ENCODE measurements at regions not wholly inside any gene's neighbourhood (a gene's known extent, or its start where the extent isn't known, plus 50 kb on each side); places are given as distances from the start of the nearest gene placed in this dataset.
"Not testable (repeated sequence)": the region's sequence is repeated elsewhere in the genome, so short reads cannot be mapped to it uniquely, and the experiment has no call there.

DNA sequence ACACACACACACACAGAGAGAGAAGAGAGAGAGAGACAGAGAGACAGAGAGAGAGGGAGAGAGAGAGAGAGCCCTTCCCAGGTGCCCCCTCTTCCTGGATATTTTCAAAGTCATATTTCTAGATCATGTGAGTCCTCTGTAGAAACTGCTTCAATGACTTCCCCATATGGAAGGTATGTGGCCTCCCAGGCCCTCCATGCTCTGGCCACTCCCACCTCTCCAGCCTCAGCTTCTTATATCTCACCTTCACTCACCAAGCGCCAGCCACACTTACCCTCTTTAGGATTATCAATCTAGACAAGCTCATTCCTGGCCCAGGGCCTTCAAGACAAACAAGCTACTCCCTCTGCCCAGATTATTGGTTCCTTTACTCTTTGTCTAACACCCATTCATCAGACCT, 259.7 kb downstream of the MTERF1 start:
- ChIA-PET CTCF (no interaction called here), POLR2A (ENCODE audit: low non-redundant PET) (no interaction called here)
- intact Hi-C loops (cut with micrococcal nuclease; ENCODE audit: unreplicated experiment) = no loop called here
- Histone ChIP-seq H3K4me1 (ENCODE audit: insufficient read depth, low read length, poor library complexity, severe bottlenecking) (peaks cover 7% of the 10 kb centered on the region), H3K9me3 (ENCODE audit: low read depth, low read length, poor library complexity, severe bottlenecking) (no peaks in the 10 kb centered on the region), H3K27ac (ENCODE audit: low read depth, low read length, poor library complexity, severe bottlenecking) (no peak overlapping the region), H3K4me3 (ENCODE audit: low read depth, low read length, poor library complexity, severe bottlenecking) (no peak overlapping the region), H3K36me3 (ENCODE audit: insufficient read depth, low read length, poor library complexity, severe bottlenecking) (no peaks in the 10 kb centered on the region), H3K27me3 (replicated peaks; ENCODE audit: insufficient read depth, low read depth, low read length, poor library complexity) (no peaks in the 10 kb centered on the region)
- no peak for TF ChIP-seq EZH2 (IDR thresholded peaks at IDR 0.05; ENCODE audit: borderline replicate concordance, low read depth, low read length, poor library complexity, severe bottlenecking)
- TF ChIP-seq CTCF (conservative IDR thresholded peaks at IDR 0.05; ENCODE audit: low read depth, low read length) = no peak
- DNase-seq (ENCODE audit: low spot score) = no peak
- no TSS peak for BruUV-seq (replicated peaks)

GRCh38 chr7:91627324-91627723, 253.2 kb downstream of the MTERF1 start:
- BruUV-seq (replicated peaks); H3K36me3 ChIP-seq (ENCODE audit: insufficient read depth, low read length, poor library complexity, severe bottlenecking); H3K27ac ChIP-seq (ENCODE audit: low read depth, low read length, poor library complexity, severe bottlenecking); H3K9me3 ChIP-seq (ENCODE audit: low read depth, low read length, poor library complexity, severe bottlenecking); H3K4me3 ChIP-seq (ENCODE audit: low read depth, low read length, poor library complexity, severe bottlenecking); POLR2A ChIA-PET (ENCODE audit: low non-redundant PET); intact Hi-C loops (cut with micrococcal nuclease; ENCODE audit: unreplicated experiment); H3K27me3 ChIP-seq (replicated peaks; ENCODE audit: insufficient read depth, low read depth, low read length, poor library complexity); CTCF ChIA-PET; DNase-seq (ENCODE audit: low spot score): not testable (repeated sequence)
- peaks cover 19% of the 10 kb centered on the region for H3K4me1 ChIP-seq (ENCODE audit: insufficient read depth, low read length, poor library complexity, severe bottlenecking)

DNA sequence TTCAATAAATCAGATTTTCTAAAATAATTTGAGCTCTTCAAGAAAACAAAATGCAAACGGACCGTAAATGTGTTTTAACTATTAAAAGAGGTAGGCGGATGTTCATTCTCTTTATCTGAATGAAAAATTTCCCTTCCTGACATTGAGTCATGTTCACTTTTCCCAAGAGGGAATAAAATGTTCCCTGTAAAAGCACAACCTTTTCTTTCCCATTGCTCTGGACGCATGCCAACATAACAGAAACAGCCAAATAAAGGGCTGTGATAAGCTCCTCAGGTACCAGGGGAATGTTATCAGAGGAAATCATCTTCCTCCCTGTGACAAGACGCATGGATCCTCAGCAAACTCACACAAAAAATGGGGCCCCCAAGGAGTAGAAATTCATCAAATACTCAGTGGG, 251.8 kb downstream of the MTERF1 start:
- ChIA-PET POLR2A (ENCODE audit: low non-redundant PET) (no interaction called here), CTCF (no interaction called here)
- peak; percentile 68 for DNase-seq (ENCODE audit: low spot score)
- intact Hi-C loops (cut with micrococcal nuclease; ENCODE audit: unreplicated experiment) = no loop called here
- Histone ChIP-seq H3K4me1 (ENCODE audit: insufficient read depth, low read length, poor library complexity, severe bottlenecking) (peaks cover 27% of the 10 kb centered on the region), H3K4me3 (ENCODE audit: low read depth, low read length, poor library complexity, severe bottlenecking) (no peak overlapping the region), H3K36me3 (ENCODE audit: insufficient read depth, low read length, poor library complexity, severe bottlenecking) (no peaks in the 10 kb centered on the region), H3K9me3 (ENCODE audit: low read depth, low read length, poor library complexity, severe bottlenecking) (no peaks in the 10 kb centered on the region), H3K27me3 (replicated peaks; ENCODE audit: insufficient read depth, low read depth, low read length, poor library complexity) (no peaks in the 10 kb centered on the region), H3K27ac (ENCODE audit: low read depth, low read length, poor library complexity, severe bottlenecking) (no peak overlapping the region)
- TF ChIP-seq EZH2 (IDR thresholded peaks at IDR 0.05; ENCODE audit: borderline replicate concordance, low read depth, low read length, poor library complexity, severe bottlenecking) = no peak
- no peak for TF ChIP-seq CTCF (conservative IDR thresholded peaks at IDR 0.05; ENCODE audit: low read depth, low read length)
- BruUV-seq (replicated peaks) = no TSS peak

DNA sequence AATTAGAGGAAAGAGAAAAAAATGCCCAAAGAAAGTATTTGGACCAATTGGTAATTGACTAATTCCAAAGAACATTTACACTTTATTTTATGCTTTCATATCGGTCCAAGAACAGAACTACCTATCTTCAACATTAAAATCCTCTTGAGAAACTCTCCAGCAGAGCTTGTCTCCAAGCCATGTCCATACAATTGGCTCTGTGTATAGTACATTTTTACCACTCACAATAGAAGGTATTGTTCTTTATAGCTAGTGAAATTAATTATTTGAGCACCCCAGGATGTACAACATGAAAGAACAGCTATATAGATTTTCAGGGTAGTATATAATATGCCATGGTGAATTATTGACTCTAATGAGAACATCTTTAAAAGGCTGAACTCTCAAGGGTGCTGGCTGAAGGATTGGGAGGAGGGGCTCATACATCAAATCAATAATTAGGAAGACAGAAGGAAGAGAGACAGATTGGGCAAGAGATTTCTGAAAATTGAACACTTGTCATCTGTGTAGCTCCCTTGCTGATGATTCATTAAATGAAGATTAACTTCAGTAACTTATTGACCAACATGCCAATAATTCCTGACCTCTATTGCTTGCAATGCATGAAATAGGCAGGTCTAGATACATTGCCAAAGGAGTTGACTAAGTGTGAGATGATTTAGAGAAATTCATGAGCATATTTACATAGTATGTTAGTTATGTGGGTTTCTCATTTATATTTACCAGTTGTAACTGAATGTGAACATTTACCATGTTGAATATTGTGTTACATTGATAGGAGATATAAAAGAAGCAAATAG, 249.7 kb downstream of the MTERF1 start:
- Histone ChIP-seq H3K36me3 (ENCODE audit: insufficient read depth, low read length, poor library complexity, severe bottlenecking) (no peaks in the 10 kb centered on the region), H3K9me3 (ENCODE audit: low read depth, low read length, poor library complexity, severe bottlenecking) (no peaks in the 10 kb centered on the region), H3K27me3 (replicated peaks; ENCODE audit: insufficient read depth, low read depth, low read length, poor library complexity) (no peaks in the 10 kb centered on the region), H3K27ac (ENCODE audit: low read depth, low read length, poor library complexity, severe bottlenecking) (no peak overlapping the region), H3K4me3 (ENCODE audit: low read depth, low read length, poor library complexity, severe bottlenecking) (no peak overlapping the region), H3K4me1 (ENCODE audit: insufficient read depth, low read length, poor library complexity, severe bottlenecking) (peaks cover 31% of the 10 kb centered on the region)
- no TSS peak for BruUV-seq (replicated peaks)
- no peak for TF ChIP-seq CTCF (conservative IDR thresholded peaks at IDR 0.05; ENCODE audit: low read depth, low read length)
- no peak for TF ChIP-seq EZH2 (IDR thresholded peaks at IDR 0.05; ENCODE audit: borderline replicate concordance, low read depth, low read length, poor library complexity, severe bottlenecking)
- ChIA-PET CTCF (no interaction called here), POLR2A (ENCODE audit: low non-redundant PET) (no interaction called here)
- DNase-seq (ENCODE audit: low spot score) = no peak
- intact Hi-C loops (cut with micrococcal nuclease; ENCODE audit: unreplicated experiment) = loop anchor here (5.0 kb wide), 2 partner anchors 343 to 538 kb away; no protein-coding TSS in a partner anchor

Data from A673 (cell line).